Activated CD4-positive, alpha-beta memory T cell treated with anti-CD3 and anti-CD28 coated beads for 36 hours (primary cell): ENCODE measurements at regions not wholly inside any gene's neighbourhood (a gene's known extent, or its start where the extent isn't known, plus 50 kb on each side); places are given as distances from the start of the nearest gene placed in this dataset.

Source experiments
- CTCF ChIA-PET: fragments of 350-600 bp; sonication (Branson Sonifier 250); formaldehyde crosslinking; loops from one replicate; lab custom pipeline; 2021; ENCODE audit warnings: antibody characterized with exemption, inconsistent platforms; lab: Charles Lee
- POLR2A ChIA-PET: fragments of 350-600 bp; sonication (Branson Sonifier 250); formaldehyde crosslinking; loops from one replicate; lab custom pipeline; 2021; ENCODE audit warnings: antibody characterized with exemption; lab: Charles Lee
- DNase-seq: peaks from one replicate; pipeline ENCODE4 v3.0.0-alpha.2; 2020
- H3K27ac Mint-ChIP-seq: one replicate; pipeline ENCODE4 v1.8.0; 2021; ENCODE audit warnings: mixed read lengths
- H3K27me3 Mint-ChIP-seq: one replicate; pipeline ENCODE4 v1.8.0; 2021; ENCODE audit warnings: mixed read lengths
- H3K36me3 Mint-ChIP-seq: one replicate; pipeline ENCODE4 v1.8.0; 2021; ENCODE audit warnings: mixed read lengths
- H3K4me1 Mint-ChIP-seq: one replicate; pipeline ENCODE4 v1.8.0; 2021; ENCODE audit warnings: low read depth, mixed read lengths
- H3K4me3 Mint-ChIP-seq: one replicate; pipeline ENCODE4 v1.8.0; 2021; ENCODE audit warnings: mild to moderate bottlenecking, mixed read lengths
- H3K9me3 Mint-ChIP-seq: one replicate; pipeline ENCODE4 v1.8.0; 2021; ENCODE audit warnings: mixed read lengths
- intact Hi-C: fragments of 100-400 bp; cut with micrococcal nuclease; formaldehyde crosslinking; loops from one replicate; pipeline ENCODE4 v1.15.1; 2023

DNA sequence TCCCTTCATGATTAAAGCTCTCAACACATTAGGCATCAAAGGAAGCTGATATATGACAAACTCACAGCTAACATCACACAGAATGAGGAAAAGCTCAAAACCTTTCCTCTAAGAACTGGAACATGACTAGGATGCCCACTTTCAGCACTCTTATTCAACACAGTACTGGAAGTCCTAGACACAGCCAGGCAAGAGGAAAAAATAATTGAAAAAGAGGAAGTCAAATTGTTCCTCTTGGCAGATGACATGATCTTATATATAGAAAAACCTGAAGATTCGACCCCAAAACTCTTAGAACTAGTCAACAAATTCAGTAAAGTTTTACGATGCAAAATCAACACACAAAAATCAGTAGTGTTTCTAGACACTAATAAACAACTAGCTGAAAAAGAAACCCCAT lies 144.3 kb upstream of the NREP start:
- Mint-ChIP-seq H3K4me1 (no peaks in the 10 kb centered on the region), H3K9me3 (peaks cover 8% of the 10 kb centered on the region), H3K4me3 (no peak overlapping the region), H3K27ac (no peak overlapping the region), H3K36me3 (no peaks in the 10 kb centered on the region), H3K27me3 (no peaks in the 10 kb centered on the region)
- intact Hi-C loops: no loop called here
- ChIA-PET POLR2A (no interaction called here), CTCF (no interaction called here)
- no peak for DNase-seq

DNA sequence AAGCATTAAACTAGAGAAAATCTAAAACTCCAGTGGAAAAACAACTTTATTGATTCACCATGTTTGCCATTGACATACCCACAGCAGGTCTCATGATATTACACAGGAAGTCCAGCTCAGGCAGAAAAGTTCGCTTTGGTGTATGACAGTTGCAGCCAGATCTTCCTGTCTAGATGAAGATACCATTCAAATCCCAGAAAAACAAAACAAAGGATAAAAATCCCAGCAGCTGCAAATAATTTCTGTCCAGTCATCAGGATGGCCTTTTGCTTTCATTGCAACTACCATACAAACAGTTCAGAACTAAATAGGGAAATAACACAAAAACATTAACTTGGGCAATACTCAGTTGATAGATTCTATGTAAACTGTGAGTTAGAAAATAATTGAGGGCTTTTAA lies 136.0 kb upstream of the NREP start:
- Mint-ChIP-seq H3K36me3 (no peaks in the 10 kb centered on the region), H3K9me3 (peaks cover 6% of the 10 kb centered on the region), H3K27ac (no peak overlapping the region), H3K4me1 (no peaks in the 10 kb centered on the region), H3K27me3 (no peaks in the 10 kb centered on the region), H3K4me3 (no peak overlapping the region)
- CTCF ChIA-PET: no interaction called here
- intact Hi-C loops: no loop called here
- POLR2A ChIA-PET: no interaction called here
- DNase-seq: no peak

DNA sequence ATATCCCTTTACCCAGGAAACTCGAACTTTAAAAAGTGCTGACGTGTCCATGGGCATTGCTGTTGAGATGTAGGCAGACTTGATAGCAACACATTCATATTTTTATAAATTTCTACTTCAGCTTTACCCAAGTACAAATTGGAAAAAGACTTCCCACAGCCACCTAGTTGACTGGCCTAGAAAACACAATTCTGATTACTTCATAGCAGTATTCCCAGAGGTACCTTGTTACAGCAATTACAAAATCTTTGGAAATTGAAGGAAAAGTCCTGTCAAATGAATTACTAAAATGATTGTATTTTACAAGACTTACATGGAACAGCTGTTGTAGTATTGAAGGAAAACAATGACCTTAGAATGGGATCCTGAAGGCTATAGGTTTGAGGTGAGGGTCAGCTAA lies 130.7 kb upstream of the NREP start:
- Mint-ChIP-seq H3K27ac (no peak overlapping the region), H3K4me3 (no peak overlapping the region), H3K4me1 (no peaks in the 10 kb centered on the region), H3K36me3 (no peaks in the 10 kb centered on the region), H3K27me3 (no peaks in the 10 kb centered on the region), H3K9me3 (peaks cover 7% of the 10 kb centered on the region)
- intact Hi-C loops: no loop called here
- ChIA-PET CTCF (no interaction called here), POLR2A (no interaction called here)
- DNase-seq: no peak

DNA sequence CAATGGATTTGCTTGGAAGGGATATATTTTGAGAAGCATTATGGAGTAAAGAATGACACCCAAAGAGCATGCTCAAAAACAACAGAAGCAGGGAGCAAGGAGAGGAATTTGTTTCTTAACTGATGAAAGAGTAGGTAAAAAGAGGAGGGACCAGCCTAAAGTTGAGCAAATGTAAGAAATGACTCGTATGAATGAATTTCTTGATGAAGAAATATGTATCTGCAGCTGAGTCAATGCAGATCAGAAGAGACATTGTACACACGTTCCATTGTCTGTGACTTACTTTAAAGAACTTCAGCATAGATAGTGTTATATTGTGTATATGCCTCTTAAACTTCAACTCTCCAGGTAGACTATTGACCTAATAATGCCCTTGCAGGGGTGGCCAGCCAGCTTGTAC lies 112.7 kb upstream of the NREP start:
- intact Hi-C loops: no loop called here
- Mint-ChIP-seq H3K4me1 (no peaks in the 10 kb centered on the region), H3K9me3 (no peaks in the 10 kb centered on the region), H3K4me3 (no peak overlapping the region), H3K27ac (no peak overlapping the region), H3K27me3 (no peaks in the 10 kb centered on the region), H3K36me3 (no peaks in the 10 kb centered on the region)
- CTCF ChIA-PET: no interaction called here
- no peak for DNase-seq
- POLR2A ChIA-PET: no interaction called here

DNA sequence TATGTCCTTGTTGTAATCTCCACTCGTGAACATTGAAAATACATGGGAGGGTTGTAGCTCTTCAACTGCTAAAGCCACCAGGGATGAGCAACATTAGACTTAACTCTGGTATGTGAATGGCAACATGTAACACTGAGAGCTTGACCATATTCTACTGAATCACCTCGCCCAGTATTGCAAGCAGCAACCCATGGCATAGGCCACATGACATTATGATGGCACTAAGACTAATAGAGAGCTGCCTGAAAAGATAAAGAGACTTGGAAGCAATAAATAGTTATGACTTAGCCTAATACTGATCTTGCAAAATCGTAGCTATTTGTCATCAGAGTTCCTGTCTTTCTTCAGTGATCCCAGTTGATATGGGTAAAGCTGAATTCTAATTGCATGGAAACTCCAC lies 108.4 kb upstream of the NREP start:
- no peaks in the 10 kb centered on the region for H3K27me3 Mint-ChIP-seq
- no peaks in the 10 kb centered on the region for H3K4me1 Mint-ChIP-seq

DNA sequence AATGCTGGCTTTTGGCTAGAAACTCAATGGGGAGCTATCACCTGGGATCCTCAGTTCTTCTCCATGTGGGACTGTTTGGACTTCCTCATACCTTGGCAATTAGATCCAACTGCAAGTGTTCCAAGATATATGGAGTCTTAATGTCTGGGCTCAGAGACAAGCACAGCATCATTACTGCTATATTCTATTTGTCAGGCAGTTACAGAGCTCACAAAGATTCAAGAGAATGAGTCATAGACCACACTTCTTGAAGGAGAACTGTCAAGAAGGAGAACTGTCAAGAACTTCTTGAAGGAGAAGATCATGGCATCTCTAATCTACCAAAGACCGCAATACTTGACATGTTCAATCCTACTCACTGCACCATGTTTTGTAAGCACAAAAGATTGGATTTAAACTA lies 106.8 kb upstream of the NREP start:
- Mint-ChIP-seq H3K4me3 (no peak overlapping the region), H3K36me3 (no peaks in the 10 kb centered on the region), H3K27ac (no peak overlapping the region), H3K27me3 (no peaks in the 10 kb centered on the region), H3K4me1 (no peaks in the 10 kb centered on the region), H3K9me3 (no peaks in the 10 kb centered on the region)
- intact Hi-C loops: no loop called here
- DNase-seq: no peak
- ChIA-PET POLR2A (no interaction called here), CTCF (no interaction called here)

More for the DNA sequence above, 108.4 kb upstream of the NREP start:
- ChIA-PET POLR2A (no interaction called here), CTCF (no interaction called here)
- no peak overlapping the region for H3K4me3 Mint-ChIP-seq
- DNase-seq: no peak
- H3K36me3 Mint-ChIP-seq: no peaks in the 10 kb centered on the region
- H3K9me3 Mint-ChIP-seq: no peaks in the 10 kb centered on the region
- intact Hi-C loops: no loop called here
- no peak overlapping the region for H3K27ac Mint-ChIP-seq

DNA sequence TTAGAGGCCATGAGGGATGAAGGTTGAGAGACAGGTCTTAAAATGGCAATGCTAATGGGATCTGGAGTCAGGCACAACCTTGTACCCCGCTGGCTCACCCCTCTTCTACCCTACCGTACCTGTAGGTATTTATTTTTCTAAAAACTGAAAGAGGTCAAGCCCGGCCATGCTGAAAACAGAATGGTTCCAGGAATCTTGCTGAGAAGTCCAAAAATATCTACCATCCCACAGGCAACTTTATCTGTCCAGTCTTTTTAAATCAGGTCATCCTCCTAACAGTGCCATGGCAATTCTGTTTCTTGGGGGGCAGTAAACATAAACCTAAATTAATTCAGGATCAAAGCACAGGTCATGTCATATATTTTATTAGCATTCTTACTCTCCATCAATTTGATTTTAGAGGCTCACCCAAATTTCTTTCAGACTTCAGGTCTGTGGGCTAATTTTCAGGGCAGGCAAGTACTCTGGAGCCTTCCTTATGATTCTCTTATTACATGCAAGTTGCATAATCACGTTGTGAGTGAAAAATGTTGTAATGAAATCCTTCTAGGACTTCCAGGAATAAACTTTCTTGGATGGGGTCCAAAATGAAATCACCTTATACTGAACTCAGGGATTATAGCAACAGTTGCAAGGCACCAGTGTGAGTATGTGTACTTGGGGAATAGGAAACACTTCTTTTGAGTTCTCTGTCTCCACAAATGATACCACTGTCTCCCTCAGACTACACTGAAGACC lies 102.7 kb upstream of the NREP start:
- intact Hi-C loops: no loop called here
- CTCF ChIA-PET: no interaction called here
- H3K27me3 Mint-ChIP-seq: no peaks in the 10 kb centered on the region
- no peaks in the 10 kb centered on the region for H3K9me3 Mint-ChIP-seq
- H3K36me3 Mint-ChIP-seq: no peaks in the 10 kb centered on the region
- POLR2A ChIA-PET: no interaction called here
- no peak for DNase-seq
- no peaks in the 10 kb centered on the region for H3K4me1 Mint-ChIP-seq
- no peak overlapping the region for H3K4me3 Mint-ChIP-seq
- H3K27ac Mint-ChIP-seq: no peak overlapping the region

DNA sequence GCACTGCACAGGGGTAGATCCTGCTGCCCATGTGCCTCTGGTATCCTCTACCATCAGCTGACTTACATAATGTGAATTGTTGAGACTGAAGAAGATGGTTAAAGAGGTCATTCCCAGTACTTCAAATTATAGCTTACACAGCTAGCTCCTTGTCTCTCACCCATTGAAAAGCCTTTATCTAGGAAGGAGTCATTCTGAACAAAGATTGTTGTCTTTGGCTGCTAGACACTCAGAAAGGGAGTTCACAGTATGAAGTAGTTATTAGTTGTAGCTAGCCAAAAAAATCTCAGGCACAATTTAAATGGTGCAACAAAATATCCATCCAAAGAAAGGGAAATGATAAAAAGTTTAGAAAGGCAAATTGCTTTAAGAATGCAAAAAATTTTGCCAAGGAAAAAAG lies 102.0 kb upstream of the NREP start:
- Mint-ChIP-seq H3K4me1 (no peaks in the 10 kb centered on the region), H3K36me3 (no peaks in the 10 kb centered on the region), H3K4me3 (no peak overlapping the region), H3K9me3 (no peaks in the 10 kb centered on the region), H3K27ac (no peak overlapping the region), H3K27me3 (no peaks in the 10 kb centered on the region)
- POLR2A ChIA-PET: no interaction called here
- DNase-seq: no peak
- CTCF ChIA-PET: no interaction called here
- intact Hi-C loops: no loop called here

DNA sequence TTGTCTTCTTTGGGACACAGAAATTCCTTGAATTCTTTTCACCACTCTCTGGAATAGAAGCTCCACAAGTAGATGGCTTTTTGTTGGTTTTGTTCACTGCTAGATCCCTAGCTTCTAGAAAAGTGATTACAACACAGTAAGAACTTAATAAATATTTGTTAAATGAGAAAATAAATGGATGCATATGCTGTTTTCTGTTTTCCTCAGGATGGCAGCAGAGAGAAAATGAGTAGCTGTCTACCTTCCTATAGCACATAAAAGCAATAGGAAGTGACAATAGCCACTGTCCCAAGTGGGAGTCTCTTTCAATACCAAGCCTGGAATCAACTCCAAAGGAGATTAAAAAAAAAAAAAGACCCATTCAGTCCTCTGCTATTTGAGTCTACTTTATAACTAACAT lies 100.6 kb upstream of the NREP start:
- no peaks in the 10 kb centered on the region for H3K4me1 Mint-ChIP-seq
- H3K27me3 Mint-ChIP-seq: no peaks in the 10 kb centered on the region
- DNase-seq: no peak
- POLR2A ChIA-PET: no interaction called here
- H3K27ac Mint-ChIP-seq: no peak overlapping the region
- H3K9me3 Mint-ChIP-seq: no peaks in the 10 kb centered on the region
- CTCF ChIA-PET: no interaction called here
- no peak overlapping the region for H3K4me3 Mint-ChIP-seq
- H3K36me3 Mint-ChIP-seq: no peaks in the 10 kb centered on the region
- intact Hi-C loops: no loop called here

DNA sequence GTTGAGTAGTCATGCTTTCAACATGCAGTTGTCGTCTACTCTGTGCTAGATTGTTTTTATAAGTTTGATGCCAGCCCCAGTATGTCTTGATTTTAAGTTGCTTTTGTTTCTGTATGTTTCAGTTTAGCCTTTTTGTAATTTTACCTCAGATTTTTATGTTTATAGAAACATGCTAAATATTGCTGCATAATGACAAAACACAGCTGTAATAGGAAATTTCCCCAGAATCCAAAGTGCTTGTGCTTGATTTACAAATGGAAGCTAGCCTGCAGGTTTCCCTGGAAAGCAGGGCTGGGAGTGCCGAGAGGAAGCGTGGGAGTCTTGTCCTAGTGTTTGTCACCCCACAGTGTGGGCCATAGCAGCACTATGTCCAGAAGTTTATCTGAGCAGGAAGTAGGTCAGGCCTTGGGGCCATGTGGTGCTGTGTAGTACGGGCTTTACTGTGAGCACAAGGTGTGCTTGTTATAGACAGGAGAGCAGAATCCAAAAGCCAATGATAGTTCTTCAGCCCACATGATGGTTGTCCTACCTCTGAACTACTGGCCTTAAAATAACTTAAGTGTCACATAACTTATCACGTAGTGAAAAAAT lies 100.0 kb upstream of the NREP start:
- Mint-ChIP-seq H3K4me3 (no peak overlapping the region), H3K4me1 (no peaks in the 10 kb centered on the region), H3K9me3 (no peaks in the 10 kb centered on the region), H3K27me3 (no peaks in the 10 kb centered on the region), H3K36me3 (no peaks in the 10 kb centered on the region), H3K27ac (no peak overlapping the region)
- intact Hi-C loops: no loop called here
- ChIA-PET POLR2A (no interaction called here), CTCF (no interaction called here)
- no peak for DNase-seq

DNA sequence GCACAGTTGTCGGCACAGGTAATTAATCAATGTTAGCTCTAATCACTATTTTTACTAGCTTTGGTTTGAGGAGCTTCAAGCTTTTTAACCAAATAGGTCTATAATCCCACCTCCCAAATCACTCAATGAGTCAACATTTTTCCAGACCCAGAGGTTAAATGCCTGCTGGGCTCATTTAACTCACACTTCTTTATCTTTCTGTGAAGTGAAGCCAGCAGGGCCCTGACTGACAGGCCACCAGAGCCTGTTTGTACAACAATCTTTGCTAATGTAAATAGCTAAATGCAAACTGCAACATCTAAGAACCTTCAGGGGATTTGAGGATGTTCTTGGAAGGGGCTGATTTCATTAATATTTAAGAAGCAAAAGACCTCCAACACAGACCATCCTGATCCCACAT lies 98.4 kb upstream of the NREP start:
- intact Hi-C loops: no loop called here
- POLR2A ChIA-PET: no interaction called here
- Mint-ChIP-seq H3K4me1 (no peaks in the 10 kb centered on the region), H3K9me3 (no peaks in the 10 kb centered on the region), H3K27me3 (no peaks in the 10 kb centered on the region), H3K27ac (no peak overlapping the region), H3K4me3 (no peak overlapping the region), H3K36me3 (no peaks in the 10 kb centered on the region)
- no peak for DNase-seq
- CTCF ChIA-PET: no interaction called here

DNA sequence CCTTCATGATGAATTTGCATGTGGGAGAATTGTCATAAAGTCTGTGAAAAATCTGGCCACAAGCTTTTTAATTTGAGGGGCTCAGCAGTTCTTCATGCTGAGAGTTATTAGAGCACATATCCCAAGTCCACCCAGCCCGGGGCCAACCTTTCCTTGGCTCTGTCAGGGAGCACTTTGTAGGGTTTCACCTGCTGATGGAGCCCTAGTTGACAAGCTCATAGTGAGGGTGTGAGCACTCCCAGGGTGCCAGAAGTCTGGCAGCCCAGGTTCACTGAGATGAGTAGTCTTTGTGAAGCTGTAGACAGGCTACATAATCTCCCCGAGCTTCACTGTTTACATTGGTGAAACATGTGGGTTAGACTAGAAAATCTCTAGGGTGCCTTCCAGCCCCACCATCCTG lies 97.2 kb upstream of the NREP start:
- intact Hi-C loops: no loop called here
- Mint-ChIP-seq H3K36me3 (no peaks in the 10 kb centered on the region), H3K4me3 (no peak overlapping the region), H3K27ac (no peak overlapping the region), H3K27me3 (no peaks in the 10 kb centered on the region), H3K9me3 (no peaks in the 10 kb centered on the region), H3K4me1 (no peaks in the 10 kb centered on the region)
- ChIA-PET CTCF (no interaction called here), POLR2A (no interaction called here)
- DNase-seq: no peak

DNA sequence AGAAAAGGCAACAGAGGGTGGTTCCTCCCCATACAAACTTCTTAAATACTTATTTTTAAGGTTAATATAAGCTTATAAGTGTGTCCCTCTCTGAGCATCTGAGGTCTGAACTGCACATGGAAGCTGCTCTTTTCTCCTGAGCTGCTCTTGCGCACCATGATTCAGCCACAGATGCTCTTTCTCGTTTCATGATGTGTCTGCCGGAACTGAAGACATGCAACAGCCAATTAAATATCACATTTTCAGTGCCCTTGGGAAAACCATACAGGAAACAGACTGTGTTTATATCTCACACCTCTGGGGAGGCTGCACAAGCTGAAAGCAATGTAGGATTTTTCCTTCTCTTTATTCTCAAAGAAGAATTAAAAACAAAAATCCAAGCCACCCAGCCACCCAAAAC lies 96.8 kb upstream of the NREP start:
- peaks cover 1% of the 10 kb centered on the region for H3K27me3 Mint-ChIP-seq
- H3K4me1 Mint-ChIP-seq: no peaks in the 10 kb centered on the region
- H3K4me3 Mint-ChIP-seq: no peak overlapping the region
- no peaks in the 10 kb centered on the region for H3K9me3 Mint-ChIP-seq
- intact Hi-C loops: no loop called here
- no peak overlapping the region for H3K27ac Mint-ChIP-seq
- ChIA-PET CTCF (no interaction called here), POLR2A (no interaction called here)
- no peaks in the 10 kb centered on the region for H3K36me3 Mint-ChIP-seq
- no peak for DNase-seq
